Fibroblast of skin of back (primary cell): ENCODE measurements at regions not wholly inside any gene's neighbourhood (a gene's known extent, or its start where the extent isn't known, plus 50 kb on each side); places are given as distances from the start of the nearest gene placed in this dataset.
"Not testable (repeated sequence)": the region's sequence is repeated elsewhere in the genome, so short reads cannot be mapped to it uniquely, and the experiment has no call there.

Experiments used
- DNase-seq: peaks from one replicate; pipeline ENCODE4 v3.0.0-alpha.2; 2013

DNA sequence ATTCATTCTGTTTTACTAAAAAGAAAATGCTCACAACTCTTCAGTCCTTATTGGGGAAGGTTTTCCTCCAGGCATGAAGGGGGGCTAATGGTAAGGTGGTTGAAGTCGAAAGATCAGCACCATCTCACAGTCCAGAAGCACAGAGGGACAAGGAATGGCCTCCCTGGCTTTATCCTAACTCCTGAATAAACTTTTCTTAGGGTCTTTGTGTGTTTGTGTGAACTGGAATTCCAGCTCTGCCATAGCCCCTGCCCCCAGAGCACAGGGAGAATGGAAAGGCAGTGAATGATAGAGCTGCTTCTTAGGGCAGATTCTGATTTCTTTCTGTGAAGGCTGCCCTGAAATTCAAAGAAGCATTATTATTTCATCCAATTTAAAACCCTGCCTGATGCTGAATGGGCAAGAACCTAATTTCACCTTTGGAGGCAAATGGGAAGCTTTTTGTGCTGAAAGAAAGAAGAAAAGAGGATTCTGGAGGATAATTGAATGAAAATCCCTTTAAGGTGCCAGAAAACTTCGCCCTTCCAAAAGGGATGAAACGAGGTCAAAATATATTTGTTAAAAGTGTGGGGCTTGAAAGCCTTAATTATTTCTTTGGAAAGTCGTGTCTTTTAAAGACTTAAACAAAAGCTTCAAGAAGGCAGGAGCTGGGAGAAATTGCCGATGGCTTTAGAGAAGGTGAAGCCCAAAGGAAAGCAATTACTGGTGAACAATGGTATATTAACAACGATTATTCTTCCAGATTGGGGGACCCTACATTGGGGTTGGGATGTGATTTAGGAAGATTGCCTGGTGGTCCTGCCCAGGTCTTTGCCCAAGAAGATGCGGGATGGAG, 259.9 kb upstream of the RGMA start:
- no peak for DNase-seq

DNA sequence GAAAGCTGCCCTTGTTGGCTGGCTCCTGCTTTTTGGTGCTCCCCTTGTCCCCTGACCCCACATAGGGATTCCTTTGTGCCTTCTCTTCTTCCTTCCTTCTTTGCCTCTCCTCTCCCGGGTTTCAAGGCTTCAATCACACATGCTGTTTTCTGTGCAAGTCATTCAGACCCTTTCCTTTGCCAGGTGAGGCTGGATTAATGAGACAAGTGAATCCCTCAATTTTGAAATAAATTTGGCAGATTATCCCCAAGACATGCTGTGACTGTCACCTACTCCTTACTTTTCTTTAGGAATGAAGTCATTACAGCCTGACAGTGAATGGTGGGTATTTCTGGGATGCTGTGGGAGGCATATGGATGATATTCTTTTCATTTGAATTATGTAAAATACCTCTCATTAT, 259.0 kb upstream of the RGMA start:
- DNase-seq: no peak

DNA sequence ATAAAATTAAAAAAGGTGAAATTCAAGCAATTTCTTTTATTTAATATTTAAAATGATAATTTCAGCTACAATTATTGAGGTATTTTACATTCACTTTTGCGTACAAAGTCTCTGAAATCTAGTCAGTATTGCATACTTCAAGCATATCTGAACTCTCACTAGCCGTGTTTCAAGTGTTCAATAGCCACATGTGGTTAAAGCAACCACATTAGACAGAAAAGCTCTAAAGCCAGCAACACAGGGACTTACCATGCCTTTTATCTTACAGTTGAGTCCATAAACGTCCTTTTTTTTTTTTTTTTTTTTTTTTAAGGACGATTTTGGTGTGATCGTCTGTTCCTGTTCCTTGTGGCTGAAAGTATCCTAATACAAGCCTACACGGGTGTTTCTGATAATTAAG, 257.0 kb upstream of the RGMA start:
- DNase-seq: no peak

DNA sequence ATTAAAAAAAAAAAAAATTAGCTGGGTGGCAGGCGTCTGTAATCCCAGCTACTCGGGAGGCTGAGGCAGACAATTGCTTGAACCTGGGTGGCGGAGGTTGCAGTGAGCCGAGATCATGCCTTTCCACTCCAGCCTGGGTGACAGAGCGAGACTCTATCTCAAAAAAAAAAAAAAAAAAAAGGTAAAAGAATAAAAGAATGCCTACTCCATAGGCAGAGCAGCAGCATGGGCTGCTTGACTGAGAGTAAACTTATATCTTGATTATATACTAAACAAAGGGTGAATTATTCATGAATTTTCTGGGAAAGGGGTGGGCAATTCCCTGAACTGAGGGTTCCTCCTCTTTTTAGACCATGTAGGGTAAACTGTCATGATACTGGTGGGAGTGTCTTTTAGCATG, 254.4 kb upstream of the RGMA start:
- not testable (repeated sequence) for DNase-seq

DNA sequence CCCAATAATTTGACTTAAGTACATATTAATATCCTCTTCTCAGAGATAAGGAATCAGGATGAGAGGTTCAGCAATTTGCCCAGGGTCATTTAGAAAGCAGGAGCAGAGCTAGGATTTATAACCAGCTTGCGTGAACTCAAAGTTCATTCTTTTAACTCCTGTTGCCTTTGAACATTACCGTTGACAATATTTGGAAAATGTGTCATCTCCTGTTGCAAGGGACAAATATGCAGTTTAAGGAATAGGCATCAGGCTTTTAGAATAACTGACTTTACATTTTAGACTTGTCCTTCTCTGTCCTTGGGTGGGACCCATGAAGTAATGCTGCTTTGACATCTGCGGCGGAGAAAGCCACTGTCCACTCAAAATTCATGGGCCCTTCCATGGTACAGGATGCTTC, 252.2 kb upstream of the RGMA start:
- peak; percentile 11 for DNase-seq

DNA sequence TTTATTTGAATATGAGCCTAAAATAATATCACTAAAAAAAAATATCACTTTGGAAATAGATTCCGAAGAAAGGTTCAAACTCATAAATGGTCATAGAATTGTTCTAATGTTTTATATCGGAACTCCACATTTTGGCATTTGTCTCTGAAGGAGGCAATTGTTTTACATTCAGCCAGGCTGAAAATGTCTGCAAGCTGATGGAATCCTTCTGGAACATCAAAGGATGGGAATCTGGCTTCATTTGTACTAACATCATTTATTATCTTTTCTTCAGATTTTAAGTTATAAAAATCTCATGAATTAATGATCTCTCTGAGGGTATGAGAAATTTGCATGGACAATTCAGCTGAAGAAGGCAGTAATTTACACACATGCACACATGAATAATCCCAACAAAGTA, 251.4 kb upstream of the RGMA start:
- DNase-seq: no peak

DNA sequence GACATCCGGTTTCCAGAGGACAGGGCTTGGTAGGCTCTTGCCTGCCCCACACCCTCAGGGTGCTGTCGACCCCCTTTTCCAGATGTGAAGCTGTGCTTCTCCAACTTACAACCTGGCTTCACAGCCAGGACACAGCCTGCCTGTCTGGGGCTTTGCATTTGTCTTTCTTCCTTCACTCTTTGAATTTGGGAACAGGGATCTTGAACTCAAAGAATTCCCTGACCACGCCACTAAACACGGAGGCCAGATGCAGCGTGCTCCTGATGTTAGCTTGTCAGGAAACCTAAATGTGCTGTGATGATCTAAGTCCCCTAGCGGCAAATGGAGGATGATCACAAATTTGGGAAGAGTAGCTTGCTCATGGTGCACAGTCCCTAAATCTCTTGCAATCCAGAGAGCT, 244.8 kb upstream of the RGMA start:
- peak; percentile 18 for DNase-seq

DNA sequence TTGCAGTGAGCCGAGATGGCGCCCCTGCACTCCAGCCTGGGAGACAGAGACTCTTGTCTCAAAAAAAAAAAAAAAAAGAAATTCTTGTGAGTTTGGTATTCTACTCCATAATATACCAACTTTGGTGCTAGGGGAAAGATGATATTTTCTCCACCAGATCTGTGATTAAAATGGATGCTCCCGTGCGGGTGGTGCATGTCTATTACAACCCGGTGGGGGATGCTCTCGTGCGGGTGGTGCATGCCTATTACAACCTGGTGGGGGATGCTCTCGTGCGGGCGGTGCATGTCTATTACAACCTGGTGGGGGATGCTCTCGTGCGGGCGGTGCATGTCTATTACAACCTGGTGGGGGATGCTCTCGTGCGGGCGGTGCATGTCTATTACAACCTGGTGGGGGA, 244.1 kb upstream of the RGMA start:
- not testable (repeated sequence) for DNase-seq

DNA sequence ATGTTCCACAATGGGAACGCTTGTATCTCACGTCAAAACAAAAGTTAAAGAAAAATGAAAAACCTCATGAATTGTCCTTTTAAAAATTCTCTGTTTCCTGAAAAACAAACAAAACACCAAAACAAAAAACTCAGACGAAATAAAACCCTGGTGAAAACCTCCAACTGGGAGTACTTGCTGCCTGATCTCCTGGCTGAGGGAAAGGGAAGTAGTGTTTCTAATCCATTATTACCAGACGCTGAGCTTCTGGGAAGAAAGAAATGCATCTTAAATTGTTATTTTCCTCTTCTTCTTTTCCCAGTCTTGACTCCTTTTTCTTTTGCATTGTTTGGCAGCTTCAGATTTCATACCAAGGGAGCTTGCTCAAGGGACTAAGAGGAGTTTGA, 243.2 kb upstream of the RGMA start:
- no peak for DNase-seq

DNA sequence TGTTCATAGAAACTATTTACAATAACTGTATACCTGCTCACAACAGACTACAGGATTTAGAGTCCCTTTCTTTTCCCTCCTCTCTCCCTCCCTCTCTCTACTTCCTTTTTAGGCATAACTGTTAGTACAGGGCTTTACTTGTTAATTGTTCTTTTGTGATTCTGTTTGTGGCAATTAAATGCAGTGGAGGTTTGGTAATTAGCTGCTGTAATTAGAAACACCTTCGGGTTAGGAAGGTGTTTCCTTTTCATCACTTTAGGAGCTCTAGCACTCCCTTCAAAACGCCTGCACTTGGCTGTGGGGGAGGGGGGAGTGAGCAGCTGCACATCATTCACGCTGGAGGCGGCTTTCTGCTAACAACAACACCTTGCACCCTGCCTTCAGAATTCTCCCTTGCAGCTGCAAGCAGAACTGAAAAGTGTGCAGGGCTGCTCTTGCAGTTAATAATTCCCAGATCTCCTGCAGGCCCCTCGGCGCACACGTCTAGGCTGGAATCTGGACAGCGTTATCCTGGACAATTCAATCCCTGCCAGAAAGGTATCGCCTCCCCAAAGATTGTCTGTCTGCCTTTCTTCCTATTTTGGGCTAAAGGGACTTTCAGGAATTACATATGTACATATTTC, 242.6 kb upstream of the RGMA start:
- no peak for DNase-seq

DNA sequence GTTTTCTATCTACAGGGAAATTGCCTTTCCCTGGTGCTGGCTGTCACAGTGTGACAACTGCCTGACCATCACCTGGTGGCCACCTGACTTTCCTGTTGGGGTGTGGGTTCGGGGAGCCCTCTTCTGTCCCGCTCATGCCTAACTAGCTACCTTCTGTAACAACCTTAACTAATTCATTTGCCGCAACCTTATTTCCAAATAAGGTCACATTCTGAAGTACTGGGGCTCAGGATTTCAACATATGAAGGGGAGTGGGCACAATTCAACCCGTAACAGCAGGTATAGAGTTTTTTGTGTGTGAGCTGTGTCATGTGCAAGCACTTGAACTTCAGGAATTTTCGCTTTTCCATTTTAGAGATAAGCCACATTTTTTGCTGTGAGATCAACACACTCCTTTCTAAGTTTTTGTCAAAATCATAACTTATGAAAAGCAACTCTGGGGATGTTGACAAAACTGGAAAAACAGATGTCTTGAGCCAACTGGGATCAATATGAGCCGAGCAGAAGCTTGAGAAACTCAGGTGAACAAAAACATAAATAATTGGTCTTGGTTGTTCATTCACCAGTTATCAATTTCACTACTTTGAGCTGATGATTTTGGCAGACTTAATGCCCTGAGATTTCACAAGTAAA, 242.0 kb upstream of the RGMA start:
- no peak for DNase-seq

DNA sequence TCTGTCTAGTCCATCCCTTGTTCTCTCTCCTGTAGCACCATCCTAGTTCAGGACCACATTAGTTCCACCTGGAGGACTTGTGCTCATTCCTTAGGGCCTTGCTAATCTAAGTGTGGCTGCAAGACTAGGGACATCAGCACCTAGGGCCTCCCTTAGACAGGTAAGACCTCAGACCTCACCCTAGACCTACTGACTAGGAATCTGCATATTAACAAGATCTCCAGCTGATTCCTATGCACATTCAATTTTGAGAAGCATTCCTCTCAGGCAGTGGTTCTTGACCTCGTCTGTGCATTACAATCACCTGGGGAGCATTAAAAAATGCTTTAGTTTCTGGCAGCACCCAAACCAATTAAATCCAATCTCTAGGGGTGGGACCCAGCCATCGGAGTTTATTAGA, 238.4 kb upstream of the RGMA start:
- no peak for DNase-seq

DNA sequence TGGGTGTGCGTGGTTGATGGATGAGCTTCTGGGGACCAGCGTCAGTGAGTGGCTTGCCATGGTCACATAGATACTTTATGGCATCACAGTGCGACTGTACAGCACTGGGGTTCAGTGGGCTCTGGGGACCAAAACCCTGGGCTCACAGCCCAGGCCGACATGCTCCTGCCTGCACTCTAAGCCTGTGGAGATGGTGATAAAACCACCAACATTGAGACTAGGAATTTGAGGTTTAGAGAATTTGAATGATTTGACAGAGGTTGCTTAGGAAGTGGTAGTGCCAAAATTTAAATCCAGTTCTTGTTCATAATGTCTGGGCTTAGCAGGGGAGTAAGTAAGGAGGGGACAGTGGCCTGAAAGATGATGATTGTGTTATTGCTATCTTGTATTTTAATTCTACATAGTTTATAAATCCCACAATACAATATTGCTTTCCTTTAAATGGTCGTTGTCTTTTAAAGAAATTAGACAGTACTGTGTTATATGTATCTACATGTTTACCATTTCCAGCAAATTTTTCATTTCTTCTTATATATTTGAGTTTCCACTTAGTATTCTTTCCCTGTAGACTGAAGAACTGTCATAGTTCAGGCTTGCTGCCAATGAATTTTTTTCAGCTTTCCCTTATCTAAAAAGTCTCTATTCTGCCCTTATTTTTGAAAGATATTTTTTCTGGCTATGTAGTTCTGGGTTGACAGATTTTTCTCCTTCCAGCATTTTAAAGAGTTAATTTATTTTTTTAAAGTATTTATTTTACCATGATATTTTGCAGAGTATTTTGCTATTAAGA, 235.4 kb upstream of the RGMA start:
- peak; percentile 12 for DNase-seq

DNA sequence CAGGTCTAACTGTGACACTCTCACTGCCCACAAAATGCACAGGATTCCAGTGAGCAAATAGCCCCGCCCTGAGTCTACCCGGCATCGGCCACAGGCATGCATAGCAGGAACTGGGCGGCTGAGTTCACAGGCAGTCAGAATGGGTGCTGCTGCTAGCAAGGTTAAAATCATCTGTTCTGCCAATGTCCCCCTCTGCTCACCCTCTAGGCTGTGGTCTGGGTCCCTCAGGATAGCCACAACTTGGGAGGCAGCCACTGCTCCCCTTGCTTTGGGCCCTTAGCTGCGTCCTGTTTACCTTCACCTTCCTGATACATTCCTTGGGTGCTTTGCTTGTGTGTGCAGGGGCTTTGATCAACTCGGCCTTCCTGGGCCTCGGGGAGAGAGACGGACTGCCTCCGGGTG, 232.9 kb upstream of the RGMA start:
- peak; percentile 91 for DNase-seq

DNA sequence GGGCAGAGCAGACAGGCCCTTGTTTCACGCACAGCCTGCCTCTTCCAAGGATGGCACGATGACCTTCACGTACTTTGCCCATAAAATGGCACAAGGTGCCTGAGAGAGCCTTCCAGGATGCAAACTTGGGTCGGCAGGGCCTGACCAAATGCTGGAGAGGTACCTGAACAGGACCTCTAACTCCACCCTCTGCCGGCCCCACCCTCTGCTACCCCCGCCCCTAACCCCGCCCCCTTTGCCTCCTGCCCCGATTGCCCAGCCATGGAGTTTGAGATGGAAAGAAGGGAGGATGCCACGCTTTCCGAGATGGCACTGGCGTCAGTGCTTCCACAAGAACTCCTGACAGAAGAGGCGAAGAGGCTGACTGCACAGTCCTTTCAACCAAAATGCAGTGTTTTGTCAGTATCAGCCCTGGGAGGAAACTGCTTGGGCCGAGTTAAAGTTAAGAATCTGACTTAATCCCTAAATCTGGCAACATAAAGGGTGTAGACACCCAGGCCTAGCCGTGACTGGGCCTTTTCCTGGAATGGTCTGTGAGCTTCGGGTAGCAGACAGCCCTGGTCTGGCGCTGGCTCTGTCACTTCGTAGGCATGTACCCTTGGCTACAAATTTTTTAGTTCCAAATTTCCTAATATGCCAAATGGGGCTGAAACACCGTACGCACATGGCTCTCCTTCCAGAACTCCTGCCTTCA, 230.3 kb upstream of the RGMA start:
- DNase-seq: no peak

DNA sequence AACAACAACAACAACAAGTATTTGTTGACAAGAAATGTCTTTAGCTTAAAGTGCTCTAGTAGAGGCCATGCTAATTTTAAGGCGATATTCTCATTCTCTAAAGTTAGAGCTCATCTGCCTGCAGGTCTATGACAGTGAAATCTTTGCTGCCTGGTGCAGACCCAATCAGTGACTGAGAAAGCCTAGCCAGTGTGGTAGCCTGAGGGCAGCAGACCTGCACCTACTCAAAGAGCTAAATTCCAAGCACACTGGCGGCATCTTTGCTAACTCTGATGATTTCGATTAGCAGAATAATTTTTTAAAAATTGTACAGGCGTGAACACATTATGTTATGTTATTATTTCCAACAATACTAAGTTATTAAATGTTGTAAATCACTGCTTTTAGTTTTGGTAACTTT, 228.8 kb upstream of the RGMA start:
- DNase-seq: no peak

DNA sequence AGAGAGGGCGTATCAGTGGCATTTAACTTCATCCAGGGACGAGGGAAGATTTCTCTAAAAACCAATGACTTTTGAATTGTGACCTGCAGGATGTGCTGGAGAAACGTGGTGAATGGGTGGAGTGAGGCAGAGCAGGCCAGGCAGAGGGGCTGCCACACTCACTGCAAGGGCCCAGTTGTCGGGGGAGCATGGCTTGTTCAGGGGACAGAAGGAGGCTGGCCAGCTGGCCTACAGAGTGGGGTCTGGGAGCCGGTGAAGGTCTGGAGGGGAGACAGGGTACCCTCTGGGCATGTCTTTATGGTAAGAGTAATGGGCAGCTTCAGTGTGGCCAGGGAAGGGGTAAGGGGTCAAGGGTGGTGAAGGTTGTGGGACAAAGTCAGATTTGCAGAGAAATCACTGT, 225.2 kb upstream of the RGMA start:
- no peak for DNase-seq

DNA sequence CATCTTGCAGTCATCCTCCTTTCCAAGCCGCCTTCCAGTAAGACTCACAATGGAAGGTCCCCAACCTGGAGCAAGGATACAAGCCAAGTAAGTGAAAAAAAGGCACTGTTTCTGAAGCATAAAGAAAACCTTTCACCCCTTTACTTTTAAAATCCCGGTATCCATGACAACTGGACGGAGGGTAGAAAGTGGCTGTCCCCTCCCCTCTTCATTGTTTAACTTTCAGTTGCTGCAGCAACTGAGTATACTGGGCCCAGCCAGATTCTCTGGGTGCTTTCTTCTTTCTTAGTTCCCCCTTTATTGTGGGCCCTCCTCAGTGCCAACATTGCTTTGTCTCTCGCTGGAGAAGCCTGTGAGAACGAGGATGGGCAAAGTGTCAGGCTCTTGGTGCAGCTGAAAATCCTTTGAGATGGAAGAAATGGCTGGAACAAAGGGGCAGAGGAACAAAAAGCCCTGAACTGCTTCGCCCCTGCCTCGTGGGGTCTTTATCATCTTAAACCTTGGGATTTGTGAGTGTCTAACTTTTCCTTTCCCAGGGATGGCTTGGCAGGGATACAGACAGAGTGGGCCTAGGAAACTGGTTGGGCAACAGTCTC, 224.0 kb upstream of the RGMA start:
- DNase-seq: no peak

DNA sequence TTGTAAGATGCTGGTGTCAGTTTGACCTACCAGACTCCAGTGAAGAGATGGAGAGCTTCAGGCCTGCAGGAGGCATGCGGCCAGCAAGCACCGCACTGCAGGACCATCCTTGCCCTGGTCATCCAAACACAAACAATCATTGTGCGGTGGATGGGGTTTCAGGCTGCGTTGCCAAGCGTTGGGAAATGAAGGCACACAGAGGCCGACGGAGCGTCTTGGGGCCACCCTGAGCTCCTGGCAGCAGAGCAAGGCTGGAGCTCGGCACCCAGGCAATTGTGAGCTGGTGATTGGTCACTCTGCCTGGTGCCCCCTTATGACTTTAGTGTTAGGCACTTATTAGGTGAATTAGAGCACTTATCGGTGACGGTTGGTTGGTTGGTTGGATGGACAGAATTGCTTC, 222.6 kb upstream of the RGMA start:
- DNase-seq: no peak

DNA sequence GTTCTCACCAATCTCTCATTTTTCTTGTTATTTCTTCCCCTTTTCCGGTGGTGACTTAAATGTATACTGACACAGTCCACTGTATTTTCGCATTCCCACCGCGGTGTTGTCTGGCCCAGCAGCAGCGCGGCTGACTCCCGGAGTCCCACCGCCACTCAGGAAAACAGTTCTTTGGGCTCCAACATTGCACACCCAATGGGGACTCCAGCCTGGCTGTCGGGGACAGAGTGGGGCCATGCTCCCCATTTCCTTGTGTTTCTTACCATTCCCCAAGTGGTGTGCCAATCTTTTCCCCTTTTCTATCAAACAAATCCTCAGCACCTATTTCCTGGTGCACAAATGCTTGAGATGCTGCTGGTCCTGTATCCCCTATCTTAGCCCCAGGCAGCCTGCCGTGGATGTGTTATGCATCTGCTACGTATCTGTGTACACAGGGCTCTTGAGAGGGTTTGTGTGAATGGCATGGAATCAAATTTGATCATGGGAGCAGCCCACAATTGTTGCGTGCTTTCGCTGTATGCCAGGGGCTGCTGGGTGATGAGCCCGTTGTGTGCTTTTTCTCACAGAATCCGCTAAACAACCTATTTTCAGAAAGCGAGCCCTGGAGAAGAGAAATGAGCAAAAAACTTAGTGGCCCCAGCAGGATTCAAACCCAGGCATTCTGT, 219.1 kb upstream of the RGMA start:
- DNase-seq: no peak

DNA sequence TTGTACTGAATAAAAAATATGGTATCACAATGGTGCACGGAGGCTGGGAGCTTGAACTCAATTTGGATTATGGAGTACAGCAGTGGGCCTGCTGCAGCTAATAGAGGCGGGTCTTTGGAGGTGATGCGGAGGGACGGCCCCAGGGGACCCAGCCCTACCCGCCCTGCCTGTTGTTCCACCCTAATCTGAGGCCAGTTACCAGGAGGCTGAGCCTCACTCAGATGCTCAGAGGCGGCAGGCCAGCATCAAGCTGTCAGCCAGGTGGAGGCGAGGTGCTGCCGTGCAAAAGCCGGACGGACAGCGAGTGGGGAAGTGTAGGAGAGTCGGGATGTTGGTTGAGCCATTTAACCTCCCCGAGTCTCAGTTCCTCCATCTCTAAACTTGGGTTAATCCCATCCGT, 218.5 kb upstream of the RGMA start:
- DNase-seq: no peak

DNA sequence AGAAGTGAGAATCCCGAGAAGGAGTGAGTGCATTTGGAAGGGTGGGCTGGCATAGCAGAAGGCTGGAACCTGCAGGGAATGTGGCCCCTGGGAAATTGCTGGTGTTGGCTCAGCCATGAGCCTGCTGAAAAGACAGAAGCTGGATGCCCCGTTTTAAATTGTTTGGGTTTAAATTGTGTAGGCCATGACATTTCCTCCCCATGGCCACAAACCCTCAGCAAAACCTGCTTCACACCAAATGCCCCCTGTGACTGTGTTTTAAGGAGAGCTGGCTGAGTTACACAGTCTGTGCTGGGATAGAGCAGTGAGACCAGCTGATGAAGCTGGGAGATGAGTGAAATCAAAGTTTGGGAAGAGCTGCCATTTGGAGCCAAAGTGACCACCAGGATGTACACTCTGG, 216.3 kb upstream of the RGMA start:
- DNase-seq: no peak
